ENCODE measurements at regions not wholly inside any gene's neighbourhood (a gene's known extent, or its start where the extent isn't known, plus 50 kb on each side); places are given as distances from the start of the nearest gene placed in this dataset.

- no peaks in the 10 kb centered on the region for H3K36me3 ChIP-seq (replicated peaks; ENCODE audit: insufficient read depth, low read depth)
- H3K27ac ChIP-seq: no peak overlapping the region
- WGBS (ENCODE audit: low lambda C conversion rate, missing lambda C conversion rate): 78% methylated on average over 2 of the region's 2 CpGs
- no peaks in the 10 kb centered on the region for H3K27me3 ChIP-seq
- no peak overlapping the region for H3K4me3 ChIP-seq
- no peaks in the 10 kb centered on the region for H4K20me1 ChIP-seq (ENCODE audit: insufficient read depth, poor library complexity, severe bottlenecking)
- no peaks in the 10 kb centered on the region for H3K4me1 ChIP-seq (ENCODE audit: insufficient read depth)
- H3K9me2 ChIP-seq (replicated peaks; ENCODE audit: insufficient read depth): no peaks in the 10 kb centered on the region
- TF ChIP-seq EZH2phosphoT487 (IDR thresholded peaks at IDR 0.05; ENCODE audit: low read depth, severe bottlenecking, unreplicated experiment) (no peak), EZH2 (IDR thresholded peaks at IDR 0.05; ENCODE audit: borderline replicate concordance) (no peak)
- TF ChIP-seq, protein P1, sequence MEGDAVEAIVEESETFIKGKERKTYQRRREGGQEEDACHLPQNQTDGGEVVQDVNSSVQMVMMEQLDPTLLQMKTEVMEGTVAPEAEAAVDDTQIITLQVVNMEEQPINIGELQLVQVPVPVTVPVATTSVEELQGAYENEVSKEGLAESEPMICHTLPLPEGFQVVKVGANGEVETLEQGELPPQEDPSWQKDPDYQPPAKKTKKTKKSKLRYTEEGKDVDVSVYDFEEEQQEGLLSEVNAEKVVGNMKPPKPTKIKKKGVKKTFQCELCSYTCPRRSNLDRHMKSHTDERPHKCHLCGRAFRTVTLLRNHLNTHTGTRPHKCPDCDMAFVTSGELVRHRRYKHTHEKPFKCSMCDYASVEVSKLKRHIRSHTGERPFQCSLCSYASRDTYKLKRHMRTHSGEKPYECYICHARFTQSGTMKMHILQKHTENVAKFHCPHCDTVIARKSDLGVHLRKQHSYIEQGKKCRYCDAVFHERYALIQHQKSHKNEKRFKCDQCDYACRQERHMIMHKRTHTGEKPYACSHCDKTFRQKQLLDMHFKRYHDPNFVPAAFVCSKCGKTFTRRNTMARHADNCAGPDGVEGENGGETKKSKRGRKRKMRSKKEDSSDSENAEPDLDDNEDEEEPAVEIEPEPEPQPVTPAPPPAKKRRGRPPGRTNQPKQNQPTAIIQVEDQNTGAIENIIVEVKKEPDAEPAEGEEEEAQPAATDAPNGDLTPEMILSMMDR (IDR thresholded peaks at IDR 0.05; ENCODE audit: poor library complexity): no peak
- no peaks in the 10 kb centered on the region for H3K9me3 ChIP-seq (ENCODE audit: low read depth)
- no peak overlapping the region for H2AFZ ChIP-seq
- no peaks in the 10 kb centered on the region for H3K79me2 ChIP-seq
- H3K4me2 ChIP-seq: no peak overlapping the region
- DNase-seq (ENCODE audit: low spot score): no peak
Observed at GRCh38 chr4:141463678-141464077, 172.7 kb upstream of the IL15 start.

- Histone ChIP-seq H3K4me2 (no peak overlapping the region), H4K20me1 (ENCODE audit: insufficient read depth, poor library complexity, severe bottlenecking) (no peaks in the 10 kb centered on the region), H3K4me1 (ENCODE audit: insufficient read depth) (no peaks in the 10 kb centered on the region), H3K4me3 (no peak overlapping the region), H3K9me3 (ENCODE audit: low read depth) (no peaks in the 10 kb centered on the region), H3K36me3 (replicated peaks; ENCODE audit: insufficient read depth, low read depth) (no peaks in the 10 kb centered on the region), H3K79me2 (no peaks in the 10 kb centered on the region), H3K27ac (no peak overlapping the region), H2AFZ (no peak overlapping the region), H3K27me3 (no peaks in the 10 kb centered on the region), H3K9me2 (replicated peaks; ENCODE audit: insufficient read depth) (no peaks in the 10 kb centered on the region)
- WGBS (ENCODE audit: low lambda C conversion rate, missing lambda C conversion rate): 67% methylated on average over 1 of the region's 1 CpG
- DNase-seq (ENCODE audit: low spot score): peak; percentile 24
- no peak for TF ChIP-seq EZH2phosphoT487 (IDR thresholded peaks at IDR 0.05; ENCODE audit: low read depth, severe bottlenecking, unreplicated experiment)
- TF ChIP-seq, protein P1 (IDR thresholded peaks at IDR 0.05; ENCODE audit: poor library complexity): no peak
Observed at GRCh38 chr4:141464366-141464765, 172.0 kb upstream of the IL15 start.

GRCh38 chr4:141465171-141465570, 171.2 kb upstream of the IL15 start:
- Histone ChIP-seq H3K27me3 (no peaks in the 10 kb centered on the region), H4K20me1 (ENCODE audit: insufficient read depth, poor library complexity, severe bottlenecking) (no peaks in the 10 kb centered on the region), H3K9me2 (replicated peaks; ENCODE audit: insufficient read depth) (no peaks in the 10 kb centered on the region), H3K9me3 (ENCODE audit: low read depth) (no peaks in the 10 kb centered on the region), H3K4me1 (ENCODE audit: insufficient read depth) (no peaks in the 10 kb centered on the region), H2AFZ (no peak overlapping the region), H3K4me3 (no peak overlapping the region), H3K4me2 (no peak overlapping the region), H3K36me3 (replicated peaks; ENCODE audit: insufficient read depth, low read depth) (no peaks in the 10 kb centered on the region), H3K27ac (no peak overlapping the region), H3K79me2 (no peaks in the 10 kb centered on the region)
- 75% methylated on average over 6 of the region's 6 CpGs for WGBS (ENCODE audit: low lambda C conversion rate, missing lambda C conversion rate)
- no peak for DNase-seq (ENCODE audit: low spot score)
- TF ChIP-seq EZH2phosphoT487 (IDR thresholded peaks at IDR 0.05; ENCODE audit: low read depth, severe bottlenecking, unreplicated experiment) (no peak), EZH2 (IDR thresholded peaks at IDR 0.05; ENCODE audit: borderline replicate concordance) (no peak)
- TF ChIP-seq, protein P1 (IDR thresholded peaks at IDR 0.05; ENCODE audit: poor library complexity): no peak

GRCh38 chr4:141467225-141467624, 169.2 kb upstream of the IL15 start:
- 47% methylated on average over 2 of the region's 2 CpGs for WGBS (ENCODE audit: low lambda C conversion rate, missing lambda C conversion rate)
- H4K20me1 ChIP-seq (ENCODE audit: insufficient read depth, poor library complexity, severe bottlenecking): no peaks in the 10 kb centered on the region
- H3K79me2 ChIP-seq: no peaks in the 10 kb centered on the region
- no peaks in the 10 kb centered on the region for H3K36me3 ChIP-seq (replicated peaks; ENCODE audit: insufficient read depth, low read depth)
- TF ChIP-seq EZH2 (IDR thresholded peaks at IDR 0.05; ENCODE audit: borderline replicate concordance) (no peak), EZH2phosphoT487 (IDR thresholded peaks at IDR 0.05; ENCODE audit: low read depth, severe bottlenecking, unreplicated experiment) (no peak)
- TF ChIP-seq, protein P1 (IDR thresholded peaks at IDR 0.05; ENCODE audit: poor library complexity): no peak
- no peak overlapping the region for H2AFZ ChIP-seq
- no peak overlapping the region for H3K4me3 ChIP-seq
- no peaks in the 10 kb centered on the region for H3K4me1 ChIP-seq (ENCODE audit: insufficient read depth)
- H3K27me3 ChIP-seq: no peaks in the 10 kb centered on the region
- no peak overlapping the region for H3K4me2 ChIP-seq
- no peak overlapping the region for H3K27ac ChIP-seq
- H3K9me3 ChIP-seq (ENCODE audit: low read depth): no peaks in the 10 kb centered on the region
- no peaks in the 10 kb centered on the region for H3K9me2 ChIP-seq (replicated peaks; ENCODE audit: insufficient read depth)
- DNase-seq (ENCODE audit: low spot score): no peak
